ENCODE measurements at regions not wholly inside any gene's neighbourhood (a gene's known extent, or its start where the extent isn't known, plus 50 kb on each side); places are given as distances from the start of the nearest gene placed in this dataset.

- no peaks in the 10 kb centered on the region for H3K27me3 ChIP-seq
- H3K4me2 ChIP-seq: no peak overlapping the region
- no peaks in the 10 kb centered on the region for H4K20me1 ChIP-seq
- no peak overlapping the region for H3K9ac ChIP-seq
- H3K4me1 ChIP-seq: peaks cover 8 to 22% (median 17%) of the 10 kb centered on the region in 10 experiments
- no peak overlapping the region for H3K27ac ChIP-seq
- 0 out of 22 replicates have a peak, but pooled peaks cover 0 to 1% (median 0%) of the 10 kb centered on the region in 11 experiments for H3K9me3 ChIP-seq (replicated peaks in 1 of 11)
- no peaks in the 10 kb centered on the region for H3K36me3 ChIP-seq
- H3K4me3 ChIP-seq: no peak overlapping the region
- no peak for TF ChIP-seq Cebpa-rat (IDR thresholded peaks at IDR 0.05)
Observed at GRCh38 chr3:23004971-23005370, 198.2 kb upstream of the UBE2E2 start.

DNA sequence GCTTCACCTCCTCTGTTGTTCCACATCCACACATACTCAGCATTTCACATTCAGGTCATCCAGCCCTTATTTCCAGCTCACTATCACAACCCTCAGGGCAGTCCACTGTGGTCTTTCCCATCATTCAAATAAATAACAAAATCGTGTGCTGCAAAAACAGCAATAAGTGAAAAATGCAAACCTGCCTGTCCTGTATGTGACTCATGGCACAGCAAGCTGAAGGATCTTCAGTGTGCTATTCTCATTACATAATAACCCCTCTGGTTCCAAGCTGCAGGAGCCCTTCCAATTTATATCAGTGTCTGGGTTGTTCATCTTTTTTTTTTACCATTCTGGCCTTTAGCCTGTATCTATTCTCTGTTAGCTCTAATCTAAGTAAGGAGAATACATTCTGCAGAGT, 185.3 kb upstream of the UBE2E2 start:
- no peak for TF ChIP-seq Cebpa-rat (IDR thresholded peaks at IDR 0.05)
- H3K4me2 ChIP-seq: no peak overlapping the region
- H3K27me3 ChIP-seq: no peaks in the 10 kb centered on the region
- no peaks in the 10 kb centered on the region for H3K36me3 ChIP-seq
- peaks cover 0 to 11% (median 0%) of the 10 kb centered on the region in 11 experiments; a peak in 1 of 22 replicates for H3K9me3 ChIP-seq (replicated peaks in 1 of 11)
- H3K4me1 ChIP-seq: no peaks in the 10 kb centered on the region
- no peaks in the 10 kb centered on the region for H4K20me1 ChIP-seq
- H3K27ac ChIP-seq: no peak overlapping the region
- no peak overlapping the region for H3K9ac ChIP-seq
- H3K4me3 ChIP-seq: no peak overlapping the region

DNA sequence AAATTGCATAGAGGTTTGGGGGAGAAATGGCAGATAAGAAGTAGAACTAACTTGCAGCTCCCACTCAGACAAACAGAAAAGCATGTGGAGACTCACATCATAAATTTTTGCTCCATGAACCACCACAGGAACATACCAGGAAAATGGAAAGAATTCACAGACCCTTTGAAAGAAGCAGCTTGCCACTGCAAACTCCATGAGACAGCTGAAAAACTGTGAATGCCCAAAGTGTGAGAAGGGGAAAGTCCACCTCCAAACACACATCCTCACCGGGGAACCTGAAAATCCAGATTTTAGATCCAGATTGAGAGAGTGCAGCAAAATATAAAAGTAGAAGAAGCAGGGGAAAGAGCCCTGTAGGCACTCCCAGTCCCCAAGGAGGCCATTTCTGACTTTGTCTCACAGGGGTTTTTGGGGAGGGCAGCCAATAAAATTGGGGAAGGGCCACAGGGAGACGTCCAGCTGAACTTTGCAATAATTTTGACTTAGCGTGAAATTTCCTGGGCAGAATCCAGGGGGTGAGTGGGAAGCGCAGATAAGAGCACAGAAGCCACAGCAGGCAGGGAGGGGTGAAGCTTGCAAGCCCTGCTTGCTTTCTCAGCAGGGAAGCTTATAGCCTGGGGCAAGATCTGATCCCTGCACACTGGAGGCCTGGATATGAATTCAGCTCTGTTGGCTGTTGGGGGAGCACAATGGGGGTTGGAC, 183.4 kb upstream of the UBE2E2 start:
- H3K4me1 ChIP-seq: no peaks in the 10 kb centered on the region
- H4K20me1 ChIP-seq: no peaks in the 10 kb centered on the region
- H3K27me3 ChIP-seq: no peaks in the 10 kb centered on the region
- H3K4me2 ChIP-seq: no peak overlapping the region
- no peak overlapping the region for H3K4me3 ChIP-seq
- TF ChIP-seq Cebpa-rat (IDR thresholded peaks at IDR 0.05): no peak
- no peak overlapping the region for H3K27ac ChIP-seq
- H3K9ac ChIP-seq: no peak overlapping the region
- no peaks in the 10 kb centered on the region for H3K36me3 ChIP-seq
- peaks cover 0 to 11% (median 0%) of the 10 kb centered on the region in 11 experiments; a peak in 4 of 22 replicates for H3K9me3 ChIP-seq (replicated peaks in 1 of 11)

DNA sequence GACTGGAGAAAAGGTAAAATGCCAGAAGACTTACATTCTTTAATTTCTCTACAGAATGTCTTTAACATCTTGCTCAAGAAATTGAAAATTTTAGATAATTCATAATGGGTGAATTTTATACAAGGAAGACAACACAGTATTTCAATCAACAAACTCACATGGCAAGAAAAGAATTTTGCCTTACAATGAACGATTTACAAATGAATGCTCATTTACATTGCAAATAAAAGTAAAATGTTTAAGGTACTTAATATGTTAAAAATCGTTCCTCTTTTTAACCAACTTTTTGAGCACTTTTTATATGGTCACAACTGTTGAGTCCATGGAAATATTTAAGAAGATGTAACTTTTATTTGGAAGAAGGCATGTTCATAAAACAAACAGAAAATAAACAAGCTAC, 174.8 kb upstream of the UBE2E2 start:
- Histone ChIP-seq H3K9ac (no peak overlapping the region), H3K36me3 (no peaks in the 10 kb centered on the region), H3K4me2 (no peak overlapping the region), H3K4me1 (no peaks in the 10 kb centered on the region), H3K9me3 (replicated peaks in 1 of 11) (peaks cover 0 to 22% (median 7%) of the 10 kb centered on the region in 11 experiments; a peak in 7 of 22 replicates), H4K20me1 (no peaks in the 10 kb centered on the region), H3K27ac (no peak overlapping the region), H3K27me3 (no peaks in the 10 kb centered on the region), H3K4me3 (no peak overlapping the region)
- no peak for TF ChIP-seq Cebpa-rat (IDR thresholded peaks at IDR 0.05)

- H4K20me1 ChIP-seq: no peaks in the 10 kb centered on the region
- H3K27ac ChIP-seq: no peak overlapping the region
- TF ChIP-seq Cebpa-rat (IDR thresholded peaks at IDR 0.05): no peak
- H3K9ac ChIP-seq: no peak overlapping the region
- no peaks in the 10 kb centered on the region for H3K27me3 ChIP-seq
- H3K4me3 ChIP-seq: no peak overlapping the region
- peaks cover 0 to 17% (median 5%) of the 10 kb centered on the region in 11 experiments; a peak in 6 of 22 replicates for H3K9me3 ChIP-seq (replicated peaks in 1 of 11)
- H3K4me1 ChIP-seq: no peaks in the 10 kb centered on the region
- H3K36me3 ChIP-seq: no peaks in the 10 kb centered on the region
- no peak overlapping the region for H3K4me2 ChIP-seq
Observed at GRCh38 chr3:23029001-23029400, 174.1 kb upstream of the UBE2E2 start.

- H3K9ac ChIP-seq: no peak overlapping the region
- no peaks in the 10 kb centered on the region for H3K36me3 ChIP-seq
- no peaks in the 10 kb centered on the region for H4K20me1 ChIP-seq
- no peaks in the 10 kb centered on the region for H3K27me3 ChIP-seq
- no peak for TF ChIP-seq Cebpa-rat (IDR thresholded peaks at IDR 0.05)
- H3K4me3 ChIP-seq: no peak overlapping the region
- H3K4me2 ChIP-seq: peak overlapping the region in 6 of 11 experiments; percentile 6 to 51 (median 33); a peak in 5 of 22 replicates
- H3K4me1 ChIP-seq: peaks cover 0 to 21% (median 13%) of the 10 kb centered on the region in 10 experiments; a peak in 15 of 20 replicates
- H3K27ac ChIP-seq: no peak overlapping the region
- peaks cover 0 to 10% (median 7%) of the 10 kb centered on the region in 11 experiments; a peak in 9 of 22 replicates for H3K9me3 ChIP-seq (replicated peaks in 1 of 11)
Observed at GRCh38 chr3:23035927-23036640, 167.0 kb upstream of the UBE2E2 start.

- H3K36me3 ChIP-seq: no peaks in the 10 kb centered on the region
- H3K27ac ChIP-seq: no peak overlapping the region
- no peak overlapping the region for H3K4me3 ChIP-seq
- TF ChIP-seq Cebpa-rat (IDR thresholded peaks at IDR 0.05): no peak
- peaks cover 0 to 8% (median 4%) of the 10 kb centered on the region in 11 experiments; a peak in 4 of 22 replicates for H3K9me3 ChIP-seq (replicated peaks in 1 of 11)
- no peaks in the 10 kb centered on the region for H3K27me3 ChIP-seq
- H3K4me1 ChIP-seq: peaks cover 0 to 21% (median 13%) of the 10 kb centered on the region in 10 experiments; a peak in 15 of 20 replicates
- H3K4me2 ChIP-seq: peak overlapping the region in 9 of 11 experiments; percentile 1 to 51 (median 27); a peak in 13 of 22 replicates
- H4K20me1 ChIP-seq: no peaks in the 10 kb centered on the region
- H3K9ac ChIP-seq: no peak overlapping the region
Observed at GRCh38 chr3:23036728-23037127, 166.4 kb upstream of the UBE2E2 start.

DNA sequence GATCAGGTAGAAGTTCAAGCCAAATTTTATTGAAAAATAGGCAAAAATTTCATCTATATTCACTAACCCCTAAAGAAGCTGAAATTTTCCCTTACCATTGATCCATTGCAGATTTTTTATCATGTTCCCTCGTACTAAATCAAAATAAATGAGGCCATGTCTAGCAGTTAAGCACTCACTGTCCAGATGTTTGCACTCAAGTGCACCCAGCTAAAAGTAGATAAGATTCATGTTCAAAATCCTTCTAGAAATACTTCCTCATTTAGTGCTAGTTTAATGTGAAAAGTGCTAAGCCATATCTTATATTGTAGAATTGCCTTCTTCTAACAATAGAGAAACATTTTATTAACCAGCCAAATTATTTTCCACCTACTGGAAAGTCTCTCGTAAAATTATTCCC, 164.7 kb upstream of the UBE2E2 start:
- H4K20me1 ChIP-seq: no peaks in the 10 kb centered on the region
- H3K27me3 ChIP-seq: no peaks in the 10 kb centered on the region
- TF ChIP-seq Cebpa-rat (IDR thresholded peaks at IDR 0.05): no peak
- H3K36me3 ChIP-seq: no peaks in the 10 kb centered on the region
- peaks cover 0 to 21% (median 13%) of the 10 kb centered on the region in 10 experiments; a peak in 15 of 20 replicates for H3K4me1 ChIP-seq
- no peak overlapping the region for H3K4me2 ChIP-seq
- H3K9ac ChIP-seq: no peak overlapping the region
- no peak overlapping the region for H3K27ac ChIP-seq
- H3K4me3 ChIP-seq: no peak overlapping the region
- peaks cover 0 to 8% (median 0%) of the 10 kb centered on the region in 11 experiments; a peak in 4 of 22 replicates for H3K9me3 ChIP-seq (replicated peaks in 1 of 11)

GRCh38 chr3:23041918-23042696, 161.0 kb upstream of the UBE2E2 start:
- no peaks in the 10 kb centered on the region for H3K27me3 ChIP-seq
- no peak overlapping the region for H3K9ac ChIP-seq
- no peaks in the 10 kb centered on the region for H3K36me3 ChIP-seq
- no peak overlapping the region for H3K4me3 ChIP-seq
- no peaks in the 10 kb centered on the region for H4K20me1 ChIP-seq
- H3K27ac ChIP-seq: no peak overlapping the region
- H3K9me3 ChIP-seq (replicated peaks in 1 of 11): peaks cover 17 to 34% (median 28%) of the 10 kb centered on the region in 11 experiments
- peaks cover 0 to 10% (median 2%) of the 10 kb centered on the region in 10 experiments; a peak in 9 of 20 replicates for H3K4me1 ChIP-seq
- H3K4me2 ChIP-seq: no peak overlapping the region
- TF ChIP-seq Cebpa-rat (IDR thresholded peaks at IDR 0.05): no peak
